ENCODE measurements at regions not wholly inside any gene's neighbourhood (a gene's known extent, or its start where the extent isn't known, plus 50 kb on each side); places are given as distances from the start of the nearest gene placed in this dataset.

DNA sequence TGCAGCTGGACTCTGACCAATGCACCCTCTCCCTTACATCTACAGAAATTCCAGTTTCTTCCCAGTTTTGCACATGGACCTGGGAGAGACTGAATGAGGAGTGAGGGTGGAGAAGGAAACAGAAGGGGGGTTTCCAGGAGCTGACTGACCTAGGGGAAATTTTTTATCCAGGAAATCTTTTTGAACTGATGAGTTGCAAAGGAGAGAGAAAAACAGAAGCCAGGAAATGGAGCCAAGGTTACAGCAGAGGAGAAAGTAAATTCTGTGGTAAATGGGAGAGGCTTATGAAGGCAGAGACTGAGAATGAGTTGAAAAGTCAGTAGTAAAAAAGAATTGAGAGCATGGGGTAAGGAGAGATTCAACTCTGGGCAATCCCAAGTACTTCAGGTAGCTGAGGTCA is 192.8 kb downstream of the SMIM20 start:
- DNase-seq = no peak

DNA sequence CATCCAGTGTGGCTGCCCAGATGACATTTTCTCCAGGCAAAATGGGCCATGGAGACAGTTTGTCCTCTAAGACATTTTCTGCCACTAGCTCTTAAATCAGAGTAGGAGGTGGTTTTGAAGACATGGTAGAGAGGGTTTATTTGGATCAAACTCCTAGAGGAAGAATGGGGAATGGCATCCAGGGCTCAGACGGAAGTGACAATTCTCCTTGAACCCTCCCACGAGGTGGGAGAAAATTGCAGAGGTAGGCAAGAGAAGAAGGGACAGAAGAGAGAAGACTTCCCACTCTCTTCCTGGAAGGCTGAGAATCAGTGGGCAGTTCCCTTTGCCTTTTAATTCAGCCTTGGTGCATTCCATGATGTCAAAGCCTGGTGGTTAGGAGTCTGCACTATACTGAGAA is 194.0 kb downstream of the SMIM20 start:
- DNase-seq = no peak

DNA sequence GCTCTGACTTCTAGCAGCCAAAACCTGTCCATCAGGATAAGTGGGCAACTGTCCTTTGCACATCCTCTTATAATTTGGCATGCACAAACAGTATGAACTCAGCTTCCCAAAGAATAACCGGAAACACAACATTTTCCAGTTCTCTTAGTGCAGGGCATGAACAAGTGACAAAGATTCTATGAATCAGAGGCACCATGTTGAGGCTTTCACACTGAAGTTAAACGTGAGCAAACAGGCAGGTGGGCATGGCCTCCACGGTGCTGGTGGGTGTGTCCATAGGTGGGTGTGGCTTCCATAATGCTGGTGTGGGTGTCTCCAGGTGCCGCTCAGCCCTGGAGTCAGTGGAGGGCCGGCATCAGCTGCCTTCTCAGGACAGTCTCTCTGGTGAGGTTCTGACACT is 196.5 kb downstream of the SMIM20 start:
- no peak for DNase-seq

DNA sequence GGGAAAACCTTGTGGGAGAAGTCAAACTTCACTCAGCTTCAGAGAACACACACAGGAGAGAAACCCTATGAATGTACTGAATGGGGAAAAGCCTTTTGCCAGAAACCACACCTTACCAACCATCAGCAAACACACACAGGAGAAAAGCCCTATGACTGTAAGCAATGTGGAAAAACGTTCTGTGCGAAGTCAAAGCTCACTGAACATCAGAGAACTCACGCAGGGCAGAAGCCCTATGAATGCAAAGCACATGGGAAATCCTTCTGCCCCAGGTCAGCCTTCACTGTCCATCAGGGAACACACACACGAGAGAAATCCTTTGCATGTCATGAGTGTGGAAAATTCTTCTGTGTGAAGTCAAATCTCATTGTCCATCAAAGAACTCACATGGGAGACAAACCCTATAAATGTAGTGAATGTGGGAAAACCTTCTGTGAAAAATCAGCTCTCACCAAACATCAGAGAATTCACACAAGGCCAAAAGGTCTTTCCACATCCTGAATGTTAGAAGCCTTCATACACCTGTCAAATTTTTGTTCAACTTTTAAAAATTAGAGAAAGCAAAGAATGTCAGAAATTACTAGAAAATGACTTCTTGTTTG is 199.4 kb downstream of the SMIM20 start:
- no peak for DNase-seq

DNA sequence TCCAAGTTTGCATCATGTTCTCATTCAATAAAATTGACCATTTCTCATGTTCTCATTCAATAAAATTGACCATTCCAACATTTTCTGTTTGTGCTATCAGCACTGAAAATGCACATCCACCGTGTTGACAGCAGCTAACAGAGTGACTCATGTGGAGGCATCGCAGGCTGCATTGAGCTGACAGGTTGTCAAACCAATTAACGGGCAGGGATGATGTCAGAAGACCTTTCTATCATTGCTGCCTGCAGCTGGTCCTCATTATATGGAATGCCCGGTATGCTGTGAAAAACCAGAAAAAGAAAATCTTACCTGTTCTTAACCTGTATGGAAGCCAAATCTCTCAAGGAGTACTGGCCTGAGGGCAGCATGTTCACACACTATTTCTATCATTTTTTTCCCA is 202.0 kb downstream of the SMIM20 start:
- DNase-seq = no peak

DNA sequence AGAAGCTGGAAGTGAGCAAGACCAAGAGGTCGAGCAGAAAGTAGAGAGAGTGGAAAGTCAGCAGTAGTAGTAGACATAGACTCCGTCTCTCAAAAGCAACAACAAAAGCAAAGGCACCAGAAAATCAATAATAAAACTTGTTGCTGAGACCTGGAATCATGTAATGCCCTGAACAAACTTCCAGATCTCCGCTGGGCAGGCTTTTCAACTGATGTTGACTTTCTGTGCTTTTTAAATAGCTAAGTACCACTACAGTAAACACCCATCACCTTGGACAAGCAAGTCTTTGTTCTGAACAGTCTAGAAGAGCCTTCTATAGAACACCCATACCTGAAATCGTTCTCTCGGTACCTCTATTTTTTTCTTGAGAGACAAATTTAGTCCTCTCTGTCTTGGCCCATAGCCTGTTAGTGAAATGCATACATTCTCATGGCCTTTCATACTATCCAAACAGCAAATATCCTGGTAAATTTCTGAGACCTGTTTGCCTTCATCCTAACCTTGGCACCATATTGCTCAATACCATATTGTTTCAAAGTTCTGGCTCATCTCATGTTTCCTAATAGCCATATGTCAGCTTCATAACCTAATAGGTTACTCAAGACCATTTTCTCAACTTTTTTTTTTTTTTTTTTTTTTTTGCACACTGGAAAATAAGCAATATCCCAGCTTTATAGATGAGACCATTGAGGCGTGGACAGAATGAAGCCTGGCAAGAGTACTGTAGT is 200.6 kb upstream of the RBPJ start:
- DNase-seq = no peak

DNA sequence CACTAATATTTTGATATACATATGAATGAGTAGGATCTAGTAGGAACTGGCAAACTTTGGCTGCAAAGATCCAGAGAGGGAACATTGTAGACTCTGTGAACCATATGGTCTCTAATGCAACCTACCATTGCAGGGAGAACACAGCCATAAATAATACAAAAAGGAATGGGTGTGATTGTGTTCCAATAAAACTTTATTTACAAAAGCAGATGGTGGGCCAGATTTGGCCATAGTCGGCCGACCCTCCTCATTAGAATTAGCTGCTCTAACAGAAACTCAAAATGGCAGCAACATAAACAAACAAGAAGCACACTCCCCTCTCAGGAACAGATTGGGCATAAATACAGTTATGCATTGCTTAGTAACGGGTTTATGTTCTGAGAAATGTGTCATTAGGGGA is 198.1 kb upstream of the RBPJ start:
- no peak for DNase-seq

DNA sequence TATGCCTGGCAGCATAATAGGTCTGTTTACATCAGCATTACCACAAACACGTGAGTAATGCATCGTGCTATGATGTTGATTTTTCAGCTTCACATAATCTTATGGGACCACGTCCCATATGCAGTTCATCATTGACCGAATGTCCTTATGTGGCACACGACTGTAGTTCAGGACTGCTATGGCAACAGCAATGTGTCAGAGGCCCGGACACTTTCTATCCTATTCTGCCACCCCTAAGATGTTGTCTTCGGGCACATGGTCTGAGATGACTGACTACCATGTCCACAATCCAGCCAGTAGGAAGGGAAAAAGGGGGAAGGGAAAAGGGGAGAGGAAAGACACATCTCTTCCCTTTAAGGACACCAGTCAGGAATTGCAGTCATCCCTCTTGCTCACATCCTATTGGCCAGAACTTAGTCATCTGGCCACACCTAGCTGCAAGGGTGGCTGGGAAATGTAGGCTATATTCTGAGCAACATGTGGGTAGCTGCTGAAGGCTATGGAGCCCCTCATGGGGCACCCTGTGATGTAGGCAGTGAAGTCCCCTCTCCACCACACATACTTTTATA is 196.0 kb upstream of the RBPJ start:
- DNase-seq = no peak

DNA sequence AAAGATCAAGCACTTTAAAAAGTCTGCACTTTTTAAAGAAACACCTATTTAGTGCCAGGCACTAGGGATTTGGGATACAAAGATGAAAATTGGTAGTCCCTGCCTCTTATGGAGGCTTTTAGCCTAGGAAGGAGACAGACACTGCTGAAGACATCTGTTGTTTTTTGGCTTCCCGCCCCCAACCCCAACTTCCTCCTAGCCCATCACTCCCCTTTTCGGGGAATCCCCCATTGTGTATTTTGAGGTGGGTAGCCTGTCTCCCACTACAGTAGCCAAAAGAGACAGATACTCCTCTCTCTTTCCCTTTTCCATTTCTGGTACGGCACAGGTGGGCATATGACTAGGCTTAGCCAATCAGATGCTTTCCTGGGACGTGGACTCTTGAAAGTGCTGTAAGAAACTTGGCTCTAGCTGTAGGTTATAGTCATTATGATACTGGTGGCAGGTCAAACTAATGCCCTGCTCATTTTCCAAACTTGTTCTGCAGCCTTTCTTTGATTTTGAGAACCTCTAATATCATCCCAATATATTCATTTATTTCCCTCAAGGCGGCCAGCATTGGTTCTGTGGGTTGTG is 194.6 kb upstream of the RBPJ start:
- no peak for DNase-seq

DNA sequence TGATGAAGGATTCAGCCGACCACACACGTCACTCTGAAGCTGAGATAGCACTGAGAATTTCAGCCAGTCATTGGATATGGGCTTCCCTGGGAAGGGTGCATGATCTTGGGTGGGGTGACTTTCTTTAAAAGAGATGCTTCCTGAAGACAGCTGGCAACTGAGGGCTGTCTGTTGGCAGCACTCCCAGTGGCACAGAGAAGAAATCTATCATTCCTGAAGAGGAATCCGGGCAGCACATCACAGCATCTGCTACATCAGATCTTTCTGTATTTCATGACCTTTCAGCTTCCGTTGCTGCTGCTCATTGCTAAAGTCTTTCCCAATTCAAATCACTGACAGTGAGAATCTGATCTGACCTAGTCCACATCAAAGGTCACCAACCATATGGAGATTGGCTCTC is 193.8 kb upstream of the RBPJ start:
- DNase-seq = no peak

DNA sequence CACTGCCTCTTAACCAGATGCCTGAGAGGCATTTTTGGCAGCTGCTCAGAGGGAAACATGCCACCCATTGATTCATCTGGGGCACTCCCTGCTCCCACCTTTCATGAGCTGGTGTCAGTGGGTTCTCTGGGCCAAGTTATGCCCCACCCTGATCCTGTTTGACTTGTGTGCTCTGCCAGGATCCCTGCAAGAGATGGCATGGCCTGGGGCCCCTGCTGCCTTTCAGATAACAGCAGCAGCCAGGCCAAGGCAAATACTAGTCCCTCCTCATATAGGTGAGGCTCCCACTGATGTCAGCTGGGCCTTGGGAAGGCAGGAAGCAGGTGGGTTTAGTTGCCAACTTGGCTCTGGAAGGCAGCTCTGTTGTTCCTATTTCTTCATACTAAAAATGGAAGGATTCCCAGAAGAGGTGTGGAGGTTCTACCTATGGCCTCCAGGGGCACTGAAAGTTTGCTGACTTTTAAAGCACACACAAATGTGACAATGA is 192.9 kb upstream of the RBPJ start:
- DNase-seq = no peak

DNA sequence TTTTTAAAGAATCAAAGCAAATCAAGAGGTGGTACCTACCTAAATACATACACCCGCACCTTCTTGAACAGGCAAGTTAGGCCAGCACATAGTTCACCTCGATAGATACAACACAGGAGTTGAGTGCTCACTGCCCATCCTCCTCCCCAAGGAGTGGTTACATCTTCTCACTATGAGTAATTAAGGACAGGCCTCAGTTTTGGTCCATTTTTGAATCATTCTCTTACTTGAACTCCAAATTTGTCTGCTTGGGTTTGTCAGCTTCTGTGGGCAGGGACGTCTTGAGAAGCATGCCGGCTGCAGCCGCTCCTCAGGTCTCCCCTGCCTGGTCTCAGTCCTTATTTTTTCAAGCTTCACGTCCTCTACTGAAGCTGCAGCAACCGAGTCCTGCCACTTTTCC is 190.6 kb upstream of the RBPJ start:
- no peak for DNase-seq

DNA sequence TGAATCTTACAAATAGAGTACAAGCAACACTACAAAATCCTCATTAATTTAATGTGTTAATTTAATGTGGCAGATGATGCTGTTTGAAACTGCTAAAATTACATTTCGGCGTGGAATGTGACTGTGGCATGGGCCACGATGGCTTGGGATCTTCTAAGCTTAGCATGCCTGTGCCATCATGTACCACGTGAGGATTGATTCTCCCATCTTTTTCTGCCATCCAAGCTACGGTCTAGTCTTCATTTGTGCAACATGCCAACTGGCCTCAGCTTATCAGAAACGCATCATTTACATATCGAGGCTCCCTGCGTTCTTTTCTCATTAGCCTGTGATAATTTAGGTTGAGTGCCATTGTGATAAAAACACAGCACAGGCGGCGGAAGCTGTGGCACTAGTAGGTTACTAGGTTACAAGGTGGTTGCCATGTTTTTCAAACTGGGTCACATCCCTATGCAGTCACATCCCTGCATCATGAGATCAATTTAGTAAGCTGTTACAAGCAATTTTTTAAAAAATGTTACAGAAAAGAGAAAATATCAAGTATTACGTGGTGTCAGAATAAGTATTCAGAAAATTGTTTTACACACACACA is 189.9 kb upstream of the RBPJ start:
- DNase-seq = no peak

DNA sequence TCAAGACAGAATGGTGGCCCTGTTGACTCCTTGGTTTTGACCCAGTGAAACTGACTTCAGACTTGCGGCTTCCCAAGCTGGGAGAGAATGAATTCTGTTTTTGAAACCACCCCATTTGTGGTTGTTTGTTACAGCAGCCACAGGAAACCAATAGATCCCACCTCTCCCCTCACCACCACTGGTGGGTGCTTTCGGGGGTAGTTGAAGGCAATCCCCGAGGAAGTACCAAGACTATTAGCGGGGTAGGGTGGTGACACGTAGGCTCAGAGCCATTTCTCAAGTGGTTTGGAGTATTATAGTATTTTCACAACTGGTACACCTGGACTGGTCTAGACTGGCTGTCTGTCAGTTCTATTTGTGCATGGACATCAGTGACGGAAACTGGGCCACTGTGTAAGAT is 189.1 kb upstream of the RBPJ start:
- DNase-seq = no peak

DNA sequence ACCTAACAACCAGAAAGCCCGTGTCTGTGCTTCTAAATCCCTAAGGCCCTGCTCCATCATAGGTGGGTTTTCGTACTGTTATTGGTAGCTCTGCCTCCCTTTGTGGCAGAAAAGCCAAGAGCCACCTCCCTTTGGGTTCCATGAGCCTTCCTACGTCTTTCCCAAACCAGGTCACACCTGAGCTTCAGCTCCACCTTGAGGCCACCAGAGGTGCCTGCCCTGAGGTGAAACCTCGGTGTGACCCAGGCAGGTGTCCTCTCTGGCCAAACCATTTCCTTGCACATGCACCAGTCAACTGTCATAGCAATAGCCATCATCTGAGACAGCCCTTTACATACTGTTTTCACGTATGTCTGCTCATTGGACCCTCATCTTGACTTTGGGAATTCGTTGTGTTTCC is 188.0 kb upstream of the RBPJ start:
- no peak for DNase-seq

DNA sequence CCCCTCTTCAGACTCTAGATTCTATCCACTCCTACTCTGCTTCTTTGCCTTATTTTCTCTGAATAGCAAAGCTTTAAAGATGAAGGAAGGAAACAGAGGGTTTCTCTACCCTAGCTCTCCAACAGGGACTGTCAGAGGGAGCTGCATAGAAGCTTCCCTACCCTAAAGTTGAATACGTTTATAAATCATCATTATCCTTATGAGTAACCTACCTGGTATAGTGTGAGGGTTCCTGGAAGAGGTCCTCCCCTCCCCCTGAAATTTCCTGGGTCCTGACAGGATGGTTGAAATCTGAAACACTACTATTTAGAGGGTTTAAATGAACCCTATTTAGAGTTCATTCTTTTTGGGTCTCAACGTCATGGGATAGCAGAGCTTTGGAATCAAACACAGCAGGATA is 187.0 kb upstream of the RBPJ start:
- DNase-seq = no peak

DNA sequence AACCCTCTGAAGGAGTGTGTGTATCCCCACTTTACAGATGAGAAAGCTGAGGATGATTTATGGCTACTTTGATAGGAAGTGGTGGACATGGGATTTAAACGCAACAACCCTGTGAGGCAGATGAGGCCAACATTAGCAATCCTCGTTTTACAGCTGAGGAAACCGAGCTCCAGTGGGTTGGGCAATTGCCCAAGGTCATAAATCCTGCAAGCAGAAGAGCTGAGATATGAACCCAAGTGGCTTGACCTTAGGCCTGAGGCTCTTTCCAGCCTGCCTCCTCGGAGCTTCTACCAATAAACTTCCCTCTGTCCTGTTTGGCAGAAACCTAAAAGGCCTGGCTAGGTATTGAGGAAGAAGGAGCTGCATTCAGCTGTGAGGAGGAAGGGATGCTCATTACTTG is 185.5 kb upstream of the RBPJ start:
- no peak for DNase-seq

DNA sequence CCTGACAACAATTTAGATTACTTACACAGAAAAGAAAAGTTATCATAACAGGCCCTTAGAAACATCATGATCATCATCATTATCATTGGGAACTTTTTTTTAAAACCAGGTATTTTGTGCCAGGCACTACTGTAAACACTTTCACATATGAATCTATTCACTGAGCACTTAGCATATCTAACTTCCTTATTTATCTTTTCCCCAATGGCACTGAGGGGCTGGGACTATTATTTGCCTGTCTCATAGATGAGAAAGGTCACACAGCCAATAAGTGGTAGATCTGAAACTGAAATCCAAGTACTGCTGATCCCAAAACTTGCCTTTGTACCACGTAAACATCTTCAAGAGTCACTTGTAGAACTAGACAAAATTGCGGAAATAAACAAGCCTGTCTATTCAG is 184.2 kb upstream of the RBPJ start:
- no peak for DNase-seq

DNA sequence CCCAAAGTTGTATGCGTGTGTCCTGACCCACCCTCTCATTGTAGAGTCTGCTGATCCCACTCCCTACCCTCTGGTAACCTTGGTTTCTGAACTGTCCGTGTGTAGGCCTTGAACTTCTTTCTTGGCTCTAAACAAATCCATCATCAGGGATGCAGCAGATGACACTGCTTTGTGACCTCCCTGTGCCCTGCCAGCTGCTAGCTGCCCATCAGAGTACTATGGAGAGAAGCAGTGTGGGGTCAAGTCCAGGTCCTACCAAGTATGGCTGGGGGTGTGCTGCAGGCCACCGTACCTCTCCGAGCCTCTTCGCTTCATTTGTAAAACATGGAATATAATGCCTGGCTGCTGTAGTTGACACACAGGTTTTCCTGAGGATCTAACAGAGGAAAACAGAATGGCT is 183.5 kb upstream of the RBPJ start:
- no peak for DNase-seq

DNA sequence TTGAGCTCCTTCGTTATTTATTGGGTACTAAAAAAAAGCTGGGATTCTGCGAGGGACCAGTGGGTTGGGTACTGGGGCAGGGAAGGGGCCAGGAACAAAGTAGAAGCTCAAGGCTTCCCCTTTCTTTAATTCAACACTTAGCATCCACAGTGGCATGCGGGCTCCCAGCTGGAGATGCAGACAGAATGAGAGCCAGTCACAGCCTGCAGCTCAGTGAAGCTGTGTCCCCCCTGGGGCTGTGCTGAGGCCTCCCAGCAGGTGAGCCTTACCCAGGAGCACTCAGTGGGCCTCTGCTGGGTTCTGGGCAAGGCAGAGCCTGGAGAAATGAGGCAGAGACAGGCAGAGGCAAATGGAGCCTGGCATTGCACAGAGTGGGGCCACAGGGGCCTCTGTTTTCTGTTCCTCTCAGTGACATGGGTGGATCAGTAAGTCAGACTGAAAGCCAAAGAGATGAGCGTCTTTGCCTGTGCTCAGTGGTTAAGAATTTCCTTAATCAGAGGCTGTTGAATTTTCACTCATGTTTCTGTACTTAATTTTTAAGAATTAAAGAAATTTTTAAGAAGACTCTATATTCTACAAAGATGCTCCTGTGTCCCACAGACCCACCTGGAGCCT is 181.4 kb upstream of the RBPJ start:
- DNase-seq = no peak

DNA sequence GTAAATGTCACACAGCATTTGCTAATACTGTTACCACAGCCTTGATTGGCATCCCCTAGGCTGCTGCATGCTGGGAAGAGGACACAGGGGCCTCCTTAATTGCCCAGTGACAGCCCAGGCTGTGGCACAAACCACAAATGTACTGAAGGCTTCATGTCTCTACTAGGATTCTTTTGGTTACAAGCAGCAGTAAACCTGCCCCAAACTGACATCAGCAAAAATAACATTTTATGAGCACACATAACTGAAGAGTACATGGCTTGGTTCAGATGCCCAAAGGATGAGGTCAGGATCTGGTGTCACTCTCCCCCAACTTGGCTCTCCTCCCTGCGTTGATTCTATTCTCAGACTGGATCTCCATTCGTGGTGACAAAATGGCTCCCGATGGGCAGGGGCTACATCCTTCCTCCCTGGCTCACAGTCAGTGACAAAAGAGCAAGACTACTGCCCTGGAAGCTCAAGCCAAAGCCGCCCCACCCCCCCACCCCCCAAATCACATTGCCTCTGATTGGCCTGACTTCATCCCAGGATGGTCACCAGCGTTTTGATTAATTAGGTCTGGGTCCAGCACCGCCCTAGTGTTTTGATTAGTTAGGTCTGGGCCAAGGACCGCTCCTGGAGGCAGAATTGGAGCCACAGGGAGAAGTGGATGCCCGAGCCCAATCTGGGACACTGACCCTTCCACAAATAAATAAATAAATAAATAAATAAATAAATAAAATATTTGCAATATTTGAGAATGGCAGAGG is 180.5 kb upstream of the RBPJ start:
- no peak for DNase-seq

DNA sequence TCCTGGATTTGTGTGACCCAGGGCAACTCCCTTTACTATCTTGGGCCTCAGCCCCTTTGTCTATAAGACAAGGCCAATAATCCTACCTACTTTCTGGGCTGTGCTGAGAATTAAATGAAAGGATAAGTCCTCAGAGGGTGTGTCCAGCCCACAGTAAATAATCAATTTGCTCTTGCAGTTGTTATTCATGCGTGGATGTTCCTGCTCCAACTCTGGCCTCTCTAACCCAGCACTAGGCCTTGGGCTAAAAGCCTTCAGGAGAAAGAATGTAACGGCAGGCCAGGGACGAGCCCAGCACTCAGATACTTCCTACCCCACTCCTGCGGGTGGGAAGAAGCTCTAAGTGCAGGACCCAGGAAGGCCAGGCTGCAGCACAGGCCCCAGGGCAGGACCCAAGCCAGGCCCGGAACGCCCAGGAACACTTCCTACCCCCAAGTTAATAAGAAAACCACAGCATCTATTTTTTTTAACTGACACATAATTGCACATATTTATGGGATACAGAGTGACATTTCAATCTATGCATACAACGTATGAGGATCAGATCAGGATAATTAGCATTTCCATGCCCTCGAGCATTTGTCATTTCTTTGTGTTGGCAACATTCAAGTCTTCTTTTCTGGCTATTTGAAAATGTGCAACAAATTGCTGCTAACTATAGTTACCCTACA is 179.6 kb upstream of the RBPJ start:
- no peak for DNase-seq

Measured in stimulated activated CD4-positive, alpha-beta T cell treated with anti-CD3 and anti-CD28 coated beads, Interleukin-2, amount 100 ng/mL, for 48 hours (primary cell).